Psoas muscle (tissue), 7 donors: ENCODE measurements at regions not wholly inside any gene's neighbourhood (a gene's known extent, or its start where the extent isn't known, plus 50 kb on each side); places are given as distances from the start of the nearest gene placed in this dataset.

Experiments used
- ATAC-seq, 4 donors: fragments of 200-7000 bp; cut with Tn5 transposase; one replicate each; pipeline ENCODE4 v1.9.1; 2020; ENCODE audit warnings: moderate library complexity in 3 of 4, mild to moderate bottlenecking in 2 of 4
- DNase-seq, 2 donors: peaks; one replicate each; pipeline ENCODE4 v3.0.0-alpha.2; 2020
- H3K27ac ChIP-seq: fragments of 200-600 bp; one replicate; pipeline ENCODE4 v1.8.0; 2022
- H3K27me3 ChIP-seq, 3 donors: fragments of 200-600 bp in 1 of 3; one replicate each; pipeline versions ENCODE4 v1.6.1 to v1.8.0; 2013 to 2022; ENCODE audit warnings: low read length in 2 of 3, mild to moderate bottlenecking in 2 of 3, moderate library complexity in 1 of 3; ENCODE audit not compliant: insufficient read depth in 3 of 3
- H3K36me3 ChIP-seq, 2 donors: fragments of 200-600 bp in 1 of 2; one replicate each; pipeline versions ENCODE4 v1.6.1 to v1.8.0; 2013 to 2022; ENCODE audit warnings: low read depth in 1 of 2, mild to moderate bottlenecking in 1 of 2, moderate library complexity in 1 of 2; ENCODE audit not compliant: insufficient read depth in 1 of 2
- H3K4me1 ChIP-seq: fragments of 200-600 bp; one replicate; pipeline ENCODE4 v1.8.0; 2022
- H3K4me3 ChIP-seq: fragments of 200-600 bp; one replicate; pipeline ENCODE4 v1.8.0; 2022; ENCODE audit warnings: mild to moderate bottlenecking
- H3K9me3 ChIP-seq: fragments of 200-600 bp; one replicate; pipeline ENCODE4 v1.8.0; 2022
- CTCF ChIP-seq: fragments of 200-600 bp; IDR thresholded peaks from one replicate; pipeline ENCODE4 v1.8.0; 2022; ENCODE audit warnings: antibody characterized with exemption
- WGBS, 3 donors: extraction: QIAGEN DNeasy Blood & Tissue Kit; methylation state at CpG; one replicate each; pipeline versions ENCODE4 v1.1.6 to v1.1.7; 2013; 5-methylcytosine and 5-hydroxymethylcytosine counted together
- intact Hi-C, 2 donors: fragments of 100-400 bp; cut with DNase I; formaldehyde crosslinking; loops; one replicate each; pipeline versions ENCODE4 v1.11.0 to v1.14.2; 2022
- donor health status: healthy with polysubstance abuse.
- donor health status: DM: no; HTN: no; CAD: no; lungs with moderate emphysema.
- donor health status: Bipolar disorder and iron deficiency.
- donor health status: healthy.
- donor health status: DM: yes; HTN: yes; CAD: no.
- donor health status: DM: no; HTN: no; CAD: no.
- donor health status: DM: yes; HTN: yes; CAD: no.

GRCh38 chr13:55990631-55991030, 1150.1 kb upstream of the PRR20A start:
- H3K36me3 ChIP-seq = no peaks in the 10 kb centered on the region
- no peaks in the 10 kb centered on the region for H3K9me3 ChIP-seq
- no peak overlapping the region for H3K4me3 ChIP-seq
- DNase-seq (no peak), ATAC-seq (no peak)
- H3K4me1 ChIP-seq = no peaks in the 10 kb centered on the region
- H3K27me3 ChIP-seq = no peaks in the 10 kb centered on the region
- no peak for TF ChIP-seq CTCF
- intact Hi-C loops = no loop called here
- H3K27ac ChIP-seq = no peak overlapping the region
- 91 to 97% (median 92%) methylated on average over 3 of the region's 3 CpGs for WGBS, 3 donors

- no peak for TF ChIP-seq CTCF
- Histone ChIP-seq H3K27me3 (no peaks in the 10 kb centered on the region), H3K4me3 (no peak overlapping the region), H3K36me3 (no peaks in the 10 kb centered on the region), H3K9me3 (no peaks in the 10 kb centered on the region), H3K27ac (no peak overlapping the region), H3K4me1 (no peaks in the 10 kb centered on the region)
- intact Hi-C loops = no loop called here
- WGBS, 3 donors = 73 to 79% (median 74%) methylated on average over 2 of the region's 2 CpGs
- ATAC-seq (no peak), DNase-seq (no peak)
Observed at GRCh38 chr13:55991666-55992065, 1149.1 kb upstream of the PRR20A start.

DNA sequence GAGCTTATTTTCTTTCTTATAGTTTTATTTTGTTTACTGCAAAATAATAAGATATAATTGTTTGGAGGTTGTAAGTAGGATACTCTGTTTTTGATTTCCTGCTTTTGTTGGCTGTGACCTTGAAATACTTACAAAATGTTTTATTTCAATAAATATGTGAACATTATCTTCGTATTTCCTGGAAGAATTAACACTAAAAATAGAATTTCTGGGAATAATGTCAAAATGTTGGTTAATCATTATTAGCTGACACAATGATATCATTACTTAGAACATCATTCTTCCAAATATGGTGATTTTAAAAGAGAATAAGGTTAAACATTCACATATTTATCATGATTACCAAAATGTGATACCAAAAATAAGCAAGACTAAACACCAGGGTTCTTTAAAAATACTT, 1148.6 kb upstream of the PRR20A start:
- Histone ChIP-seq H3K4me1 (no peaks in the 10 kb centered on the region), H3K27me3 (no peaks in the 10 kb centered on the region), H3K9me3 (no peaks in the 10 kb centered on the region), H3K36me3 (no peaks in the 10 kb centered on the region), H3K27ac (no peak overlapping the region), H3K4me3 (no peak overlapping the region)
- no peak for TF ChIP-seq CTCF
- intact Hi-C loops = no loop called here
- WGBS, 3 donors = 24 to 40% (median 32%) methylated on average over 1 of the region's 1 CpG
- ATAC-seq (no peak), DNase-seq (no peak)

DNA sequence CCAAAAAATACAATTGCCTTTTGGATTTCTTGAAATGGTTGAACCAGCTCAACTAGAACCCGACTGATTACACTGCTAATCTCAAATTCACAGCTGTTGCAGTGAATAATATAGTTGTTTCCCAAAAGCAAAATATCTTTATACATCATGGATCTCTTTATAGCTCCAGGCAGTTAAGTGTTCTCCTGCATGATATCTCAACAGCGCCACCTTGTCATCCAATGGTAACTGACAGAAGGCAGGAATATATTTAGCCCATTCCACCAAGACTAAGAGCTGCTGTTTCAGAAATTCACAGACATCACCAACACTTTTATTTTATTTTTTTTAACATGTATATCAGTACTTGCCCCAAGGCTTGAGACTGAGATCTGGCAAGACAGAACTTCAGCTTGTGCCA, 1141.0 kb upstream of the PRR20A start:
- no peaks in the 10 kb centered on the region for H3K4me1 ChIP-seq

More for the DNA sequence above, 1141.0 kb upstream of the PRR20A start:
- Histone ChIP-seq H3K36me3 (no peaks in the 10 kb centered on the region), H3K9me3 (no peaks in the 10 kb centered on the region), H3K4me3 (no peak overlapping the region), H3K27ac (no peak overlapping the region), H3K27me3 (no peaks in the 10 kb centered on the region)
- ATAC-seq (no peak), DNase-seq (no peak)
- no peak for TF ChIP-seq CTCF
- WGBS, 3 donors = 67 to 86% (median 80%) methylated on average over 2 of the region's 2 CpGs
- intact Hi-C loops = no loop called here
